HepG2 (cell line): ENCODE measurements at regions not wholly inside any gene's neighbourhood (a gene's known extent, or its start where the extent isn't known, plus 50 kb on each side); places are given as distances from the start of the nearest gene placed in this dataset.

Experiments used
- ATAC-seq: fragments of 200-7000 bp; cut with Tn5 transposase; 3 replicates; pipeline ENCODE4 v1.9.1; 2020; ENCODE audit warnings: mild to moderate bottlenecking, moderate library complexity
- BruUV-seq: library from RNA; stranded (reverse); fragments of 400-500 nt; replicated peaks from 2 replicates; lab custom pipeline; 2021; lab: Mats Ljungman, UMichigan
- CTCF ChIA-PET: fragments of 300-600 bp; formaldehyde crosslinking; extraction: SDS; loops from one replicate; lab custom pipeline; 2021; ENCODE audit warnings: low total read pairs, inconsistent platforms, low intra/inter-chr PET ratio; lab: Yijun Ruan, JAX
- POLR2A ChIA-PET: fragments of 350-600 bp; sonication (Branson Sonifier 250); formaldehyde crosslinking; loops from one replicate; lab custom pipeline; 2020; ENCODE audit warnings: antibody characterized with exemption, inconsistent platforms; lab: Yijun Ruan, JAX
- DNase-seq: peaks from one replicate; pipeline ENCODE4 v3.0.0-alpha.2; 2015; ENCODE audit warnings: low spot score
- FAIRE-seq: peaks from 3 replicates; lab custom pipeline; 2011; peaks lifted over from hg19 to GRCh38; lab: Jason Lieb, UNC
- H2AFZ ChIP-seq: one replicate; pipeline ENCODE4 v1.6.1; 2011; ENCODE audit warnings: low read length, inconsistent platforms
- H3K27ac ChIP-seq: fragments of 300-600 bp; 3 replicates; pipeline ENCODE4 v1.8.0; 2011; ENCODE audit warnings: mixed run types, mild to moderate bottlenecking, mixed read lengths, low read length, inconsistent platforms; ENCODE audit not compliant: insufficient read depth; ENCODE audit errors: extremely low read length
- H3K27me3 ChIP-seq, 2 experiments: fragments of 200-600 bp in 1 of 2; 2 replicates in 1 of 2; 3 replicates in 1 of 2; pipeline versions ENCODE4 v1.6.0 to v1.8.0; 2011; ENCODE audit warnings: low read length in 2 of 2, mild to moderate bottlenecking in 2 of 2, moderate library complexity in 2 of 2, inconsistent platforms in 1 of 2; ENCODE audit not compliant: insufficient read depth in 2 of 2, control insufficient read depth in 1 of 2
- H3K36me3 ChIP-seq, 2 experiments: fragments of 200-600 bp in 1 of 2; replicated peaks in 1 of 2; 2 replicates in 1 of 2; 3 replicates in 1 of 2; pipeline versions ENCODE4 v1.5.1 to v1.8.0; 2011; ENCODE audit warnings: low read length in 2 of 2, inconsistent platforms in 1 of 2; ENCODE audit not compliant: insufficient read depth in 2 of 2, control insufficient read depth in 1 of 2
- H3K4me1 ChIP-seq: 2 replicates; pipeline ENCODE4 v1.5.1; 2012; ENCODE audit warnings: low read length, inconsistent platforms; ENCODE audit not compliant: insufficient read depth
- H3K4me2 ChIP-seq: 2 replicates; pipeline ENCODE4 v1.6.0; 2011; ENCODE audit warnings: low read depth, low read length, inconsistent platforms
- H3K4me3 ChIP-seq, 3 experiments: fragments of 200-600 bp in 1 of 3; sonication (generic), shearing (Covaris generic) in 1 of 3; replicated peaks in 1 of 3; 2 replicates each; pipeline ENCODE4 v1.5.1; 2011 to 2016; ENCODE audit warnings: low read length in 3 of 3, inconsistent platforms in 2 of 3, low read depth in 2 of 3, mild to moderate bottlenecking in 2 of 3, control low read depth in 1 of 3, mixed read lengths in 1 of 3; ENCODE audit not compliant: insufficient read depth in 1 of 3
- H3K79me2 ChIP-seq: one replicate; pipeline ENCODE4 v1.6.1; 2011; ENCODE audit warnings: low read length, inconsistent platforms; ENCODE audit not compliant: insufficient read depth
- H3K9ac ChIP-seq: 2 replicates; pipeline ENCODE4 v1.6.0; 2011; ENCODE audit warnings: mild to moderate bottlenecking, low read depth, low read length, inconsistent platforms; ENCODE audit not compliant: insufficient read depth
- H3K9me3 ChIP-seq: 2 replicates; pipeline ENCODE4 v1.5.1; 2012; ENCODE audit warnings: mild to moderate bottlenecking, low read length
- H4K20me1 ChIP-seq: 2 replicates; pipeline ENCODE4 v1.6.0; 2011; ENCODE audit warnings: inconsistent platforms, mild to moderate bottlenecking, low read length, moderate library complexity; ENCODE audit not compliant: insufficient read depth
- BORCS8-MEF2B ChIP-seq: sonication (generic); formaldehyde crosslinking; IDR thresholded peaks from 2 replicates; pipeline ENCODE4 v1.8.0; 2022; ENCODE audit warnings: mild to moderate bottlenecking, missing genetic modification reagents
- KAT7 ChIP-seq: IDR thresholded peaks from 2 replicates; pipeline ENCODE4 v1.6.1; 2018; ENCODE audit warnings: borderline replicate concordance, missing compliant biosample characterization
- KDM5B ChIP-seq: sonication (generic); formaldehyde crosslinking; IDR thresholded peaks from 2 replicates; pipeline ENCODE4 v1.4.0; 2020; ENCODE audit warnings: missing genetic modification reagents, mild to moderate bottlenecking, borderline replicate concordance
- MED13 ChIP-seq: sonication (generic); formaldehyde crosslinking; IDR thresholded peaks from 2 replicates; pipeline ENCODE4 v1.5.0; 2020; ENCODE audit warnings: missing genetic modification reagents
- MED8 ChIP-seq: sonication (generic); formaldehyde crosslinking; IDR thresholded peaks from 2 replicates; pipeline ENCODE4 v1.8.1; 2023; ENCODE audit warnings: mild to moderate bottlenecking, missing genetic modification reagents; ENCODE audit not compliant: insufficient replicate concordance
- NFIC ChIP-seq: IDR thresholded peaks from 2 replicates; pipeline ENCODE4 v1.6.1; 2012; ENCODE audit warnings: mild to moderate bottlenecking, low read length, inconsistent platforms
- REXO4 ChIP-seq: sonication (generic); formaldehyde crosslinking; IDR thresholded peaks from 2 replicates; pipeline ENCODE4 v1.8.0; 2022; ENCODE audit warnings: missing genetic modification reagents, mild to moderate bottlenecking, borderline replicate concordance
- RNF2 ChIP-seq: fragments of 450-650 bp; conservative IDR thresholded peaks from 2 replicates; pipeline ENCODE4 v1.6.1; 2016; ENCODE audit warnings: low read depth
- SCMH1 ChIP-seq: sonication (generic); formaldehyde crosslinking; IDR thresholded peaks from 2 replicates; pipeline ENCODE4 v1.9.0; 2021; ENCODE audit warnings: missing genetic modification reagents, mild to moderate bottlenecking, borderline replicate concordance
- SIN3A ChIP-seq: IDR thresholded peaks from 2 replicates; pipeline ENCODE4 v1.6.1; 2011; ENCODE audit warnings: low read depth, mild to moderate bottlenecking, control low read depth, low read length, borderline replicate concordance
- ZNF644 ChIP-seq: IDR thresholded peaks from 2 replicates; pipeline ENCODE4 v1.6.1; 2016; ENCODE audit warnings: low read depth
- WGBS: methylation state at CpG from one replicate; pipeline ENCODE4 v1.1.6; 2017; ENCODE audit warnings: low lambda C conversion rate; 5-methylcytosine and 5-hydroxymethylcytosine counted together
- in situ Hi-C: cut with HindIII; loops from 2 replicates; pipeline ENCODE4 v1.10.0; 2017; ENCODE audit warnings: low pct_unique_long_range_greater_than_20kb; ENCODE audit not compliant: extremely low pct_ligation_motif_present
- intact Hi-C: fragments of 100-400 bp; cut with micrococcal nuclease; formaldehyde crosslinking; loops from one replicate; pipeline ENCODE4 v1.10.0; 2022; ENCODE audit not compliant: unreplicated experiment
- TF ChIP-seq, protein P1 (sequence below): sonication (generic); formaldehyde crosslinking; IDR thresholded peaks from 2 replicates; pipeline ENCODE4 v1.4.0; 2020; ENCODE audit warnings: mild to moderate bottlenecking, missing genetic modification reagents, borderline replicate concordance

DNA sequence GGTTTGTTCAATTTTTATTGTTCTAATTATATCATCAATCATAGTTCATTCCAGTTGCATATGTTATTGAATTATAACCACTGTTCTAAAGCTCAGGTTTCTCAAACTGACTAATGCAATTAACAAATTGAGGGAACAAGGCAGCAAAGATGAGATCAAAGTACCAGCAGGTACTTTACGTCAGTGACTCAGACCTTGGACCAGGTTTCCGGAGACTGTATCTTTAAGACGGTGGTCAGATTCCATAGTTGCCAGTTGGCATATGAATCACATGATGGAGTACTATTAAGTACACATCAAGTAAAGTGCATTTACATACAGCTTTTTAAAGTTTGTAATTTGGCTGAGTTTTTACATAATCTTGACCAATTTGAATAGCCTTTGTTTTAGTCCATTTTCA is 583.6 kb upstream of the ROBO2 start:
- ChIA-PET CTCF (no interaction called here), POLR2A (no interaction called here)
- H3K9ac ChIP-seq = no peak overlapping the region
- no peaks in the 10 kb centered on the region for H3K4me1 ChIP-seq
- H4K20me1 ChIP-seq = no peaks in the 10 kb centered on the region
- no peak for FAIRE-seq
- no peaks in the 10 kb centered on the region for H3K36me3 ChIP-seq
- 62% methylated on average over 3 of the region's 3 CpGs for WGBS
- DNase-seq = no peak
- no peak overlapping the region for H3K4me3 ChIP-seq
- H3K79me2 ChIP-seq = no peaks in the 10 kb centered on the region
- no peak overlapping the region for H3K27ac ChIP-seq
- H2AFZ ChIP-seq = no peak overlapping the region
- no TSS peak for BruUV-seq
- intact Hi-C loops (no loop called here), in situ Hi-C loops (no loop called here)
- no peak overlapping the region for H3K4me2 ChIP-seq
- ATAC-seq = no peak
- H3K27me3 ChIP-seq = no peaks in the 10 kb centered on the region; a peak in 1 of 5 replicates
- no peak for TF ChIP-seq REXO4 (CRISPR knock-in tag)
- TF ChIP-seq ZNF644 = no peak
- TF ChIP-seq KAT7 (CRISPR knock-in tag) = no peak
- no peak for TF ChIP-seq BORCS8-MEF2B (CRISPR knock-in tag)
- TF ChIP-seq MED13 (CRISPR knock-in tag) = no peak
- TF ChIP-seq, all 625 proteins: peak for 0
- no peaks in the 10 kb centered on the region; the same call in none of the 2 replicates for H3K9me3 ChIP-seq

DNA sequence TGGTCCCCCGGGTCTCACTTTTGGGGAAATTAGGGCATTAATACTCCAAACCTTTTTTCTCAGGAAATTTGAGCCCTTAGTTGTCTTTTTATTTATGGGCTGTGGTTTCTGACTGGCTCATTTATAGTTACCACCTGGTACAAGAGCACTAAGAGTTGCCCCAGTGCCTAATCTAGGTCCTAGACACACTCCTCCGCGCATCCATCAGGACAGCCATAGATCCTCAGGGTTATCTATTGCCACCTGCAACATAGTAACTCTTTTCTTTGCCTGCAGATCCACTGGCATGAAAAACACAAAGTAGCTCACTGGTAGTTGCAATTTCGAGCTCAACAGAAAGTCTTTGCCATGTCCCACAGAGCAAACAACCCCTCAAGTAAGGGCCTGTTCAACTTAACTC is 576.4 kb upstream of the ROBO2 start:
- DNase-seq (no peak), ATAC-seq (no peak), FAIRE-seq (no peak)
- H2AFZ ChIP-seq = no peak overlapping the region
- H3K27me3 ChIP-seq = no peaks in the 10 kb centered on the region
- POLR2A ChIA-PET = no interaction called here
- H3K36me3 ChIP-seq = no peaks in the 10 kb centered on the region
- no peaks in the 10 kb centered on the region for H4K20me1 ChIP-seq
- no peak overlapping the region for H3K27ac ChIP-seq
- no TSS peak for BruUV-seq
- no peak overlapping the region for H3K4me3 ChIP-seq
- intact Hi-C loops (no loop called here), in situ Hi-C loops (no loop called here)
- no peaks in the 10 kb centered on the region for H3K9me3 ChIP-seq
- CTCF ChIA-PET = no interaction called here
- H3K79me2 ChIP-seq = no peaks in the 10 kb centered on the region
- no peak overlapping the region for H3K9ac ChIP-seq
- H3K4me2 ChIP-seq = no peak overlapping the region
- H3K4me1 ChIP-seq = no peaks in the 10 kb centered on the region
- 28% methylated on average over 4 of the region's 4 CpGs for WGBS
- TF ChIP-seq KDM5B (CRISPR knock-in tag) (no peak), NFIC (no peak), SCMH1 (CRISPR knock-in tag) (no peak), MED8 (CRISPR knock-in tag) (no peak), SIN3A (no peak), RNF2 (no peak)
- TF ChIP-seq, protein P1, sequence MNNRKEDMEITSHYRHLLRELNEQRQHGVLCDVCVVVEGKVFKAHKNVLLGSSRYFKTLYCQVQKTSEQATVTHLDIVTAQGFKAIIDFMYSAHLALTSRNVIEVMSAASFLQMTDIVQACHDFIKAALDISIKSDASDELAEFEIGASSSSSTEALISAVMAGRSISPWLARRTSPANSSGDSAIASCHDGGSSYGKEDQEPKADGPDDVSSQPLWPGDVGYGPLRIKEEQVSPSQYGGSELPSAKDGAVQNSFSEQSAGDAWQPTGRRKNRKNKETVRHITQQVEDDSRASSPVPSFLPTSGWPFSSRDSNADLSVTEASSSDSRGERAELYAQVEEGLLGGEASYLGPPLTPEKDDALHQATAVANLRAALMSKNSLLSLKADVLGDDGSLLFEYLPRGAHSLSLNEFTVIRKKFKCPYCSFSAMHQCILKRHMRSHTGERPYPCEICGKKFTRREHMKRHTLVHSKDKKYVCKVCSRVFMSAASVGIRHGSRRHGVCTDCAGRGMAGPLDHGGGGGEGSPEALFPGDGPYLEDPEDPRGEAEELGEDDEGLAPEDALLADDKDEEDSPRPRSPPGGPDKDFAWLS = no peak
